Brain microvascular endothelial cell (primary cell): ENCODE measurements at regions not wholly inside any gene's neighbourhood (a gene's known extent, or its start where the extent isn't known, plus 50 kb on each side); places are given as distances from the start of the nearest gene placed in this dataset.

ENCODE experiments used
- DNase-seq: peaks from one replicate; pipeline ENCODE4 v3.0.0-alpha.2; 2020
- H3K27ac ChIP-seq: fragments of 250-450 bp; sonication (Bioruptor Pico); 2 replicates; pipeline ENCODE4 v1.5.1; 2020; ENCODE audit warnings: mild to moderate bottlenecking, moderate library complexity
- H3K27me3 ChIP-seq: fragments of 250-450 bp; sonication (Bioruptor Pico); replicated peaks from 2 replicates; pipeline ENCODE4 v1.5.1; 2020; ENCODE audit warnings: mild to moderate bottlenecking
- H3K36me3 ChIP-seq: fragments of 250-450 bp; sonication (Bioruptor Pico); replicated peaks from 2 replicates; pipeline ENCODE4 v1.5.1; 2020; ENCODE audit warnings: mild to moderate bottlenecking
- H3K4me3 ChIP-seq: 2 replicates; pipeline ENCODE4 v1.5.1; 2011; ENCODE audit warnings: low read depth, mild to moderate bottlenecking, control low read depth, low read length, moderate library complexity
- CTCF ChIP-seq: IDR thresholded peaks from 2 replicates; pipeline ENCODE4 v1.5.1; 2011; ENCODE audit warnings: low read depth, mild to moderate bottlenecking, moderate library complexity, low read length, control low read depth, inconsistent platforms; ENCODE audit errors: missing control alignments
- in situ Hi-C: cut with HindIII; loops from 2 replicates; pipeline ENCODE4 v1.10.0; 2017; ENCODE audit warnings: low sequenced_read_pairs, low pct_ligation_motif_present

- no peak for DNase-seq
- no peaks in the 10 kb centered on the region for H3K36me3 ChIP-seq
- in situ Hi-C loops, result no loop called here
- TF ChIP-seq CTCF, result no peak
- H3K27ac ChIP-seq, result no peak overlapping the region
- no peak overlapping the region for H3K4me3 ChIP-seq
- H3K27me3 ChIP-seq, result no peaks in the 10 kb centered on the region
Observed at GRCh38 chr21:24272521-24272938, 1334.8 kb downstream of the MRPL39 start.

- in situ Hi-C loops, result no loop called here
- Histone ChIP-seq H3K27ac (no peak overlapping the region), H3K36me3 (no peaks in the 10 kb centered on the region), H3K4me3 (no peak overlapping the region), H3K27me3 (no peaks in the 10 kb centered on the region)
- no peak for TF ChIP-seq CTCF
- no peak for DNase-seq
Observed at GRCh38 chr21:24265987-24266386, 1341.3 kb downstream of the MRPL39 start.

GRCh38 chr21:24260751-24261150 lies 1346.5 kb downstream of the MRPL39 start:
- in situ Hi-C loops, result no loop called here
- Histone ChIP-seq H3K27me3 (no peaks in the 10 kb centered on the region), H3K27ac (no peak overlapping the region), H3K4me3 (no peak overlapping the region), H3K36me3 (no peaks in the 10 kb centered on the region)
- DNase-seq, result no peak
- no peak for TF ChIP-seq CTCF

GRCh38 chr21:24259241-24259640 lies 1348.0 kb downstream of the MRPL39 start:
- in situ Hi-C loops, result no loop called here
- TF ChIP-seq CTCF, result no peak
- Histone ChIP-seq H3K4me3 (no peak overlapping the region), H3K36me3 (no peaks in the 10 kb centered on the region), H3K27ac (no peak overlapping the region), H3K27me3 (no peaks in the 10 kb centered on the region)
- DNase-seq, result no peak

GRCh38 chr21:24255591-24255990 lies 1351.7 kb downstream of the MRPL39 start:
- no peaks in the 10 kb centered on the region for H3K36me3 ChIP-seq
- no peak for DNase-seq
- no peak for TF ChIP-seq CTCF
- H3K27ac ChIP-seq, result no peak overlapping the region
- no peaks in the 10 kb centered on the region for H3K27me3 ChIP-seq
- H3K4me3 ChIP-seq, result no peak overlapping the region
- in situ Hi-C loops, result no loop called here

GRCh38 chr21:24225431-24225830 lies 1381.8 kb downstream of the MRPL39 start:
- no peak for TF ChIP-seq CTCF
- DNase-seq, result no peak
- in situ Hi-C loops, result no loop called here
- H3K4me3 ChIP-seq, result no peak overlapping the region
- H3K27ac ChIP-seq, result no peak overlapping the region
- H3K36me3 ChIP-seq, result no peaks in the 10 kb centered on the region
- no peaks in the 10 kb centered on the region for H3K27me3 ChIP-seq
